Cardiac fibroblast (primary cell): ENCODE measurements at regions not wholly inside any gene's neighbourhood (a gene's known extent, or its start where the extent isn't known, plus 50 kb on each side); places are given as distances from the start of the nearest gene placed in this dataset.

Experiments
- DNase-seq, 2 donors: peaks; one replicate each; pipeline versions ENCODE4 v3.0.0 to v3.0.0-alpha.2; 2010; ENCODE audit warnings: low read depth in 2 of 2
- H3K4me3 ChIP-seq, 2 donors: replicated peaks in 1 of 2; 1 replicate in 1 of 2; 2 replicates in 1 of 2; pipeline ENCODE4 v1.5.1; 2011; ENCODE audit warnings: low read depth in 2 of 2, low read length in 2 of 2, mild to moderate bottlenecking in 2 of 2, moderate library complexity in 1 of 2
- CTCF ChIP-seq: IDR thresholded peaks from one replicate; pipeline ENCODE4 v1.5.1; 2011; ENCODE audit warnings: low read depth, mild to moderate bottlenecking, low read length, inconsistent platforms

GRCh38 chr4:114368751-114369150 is 229.9 kb upstream of the UGT8 start:
- DNase-seq, result peak; percentile 3 to 12
- no peak overlapping the region for H3K4me3 ChIP-seq
- no peak for TF ChIP-seq CTCF

DNA sequence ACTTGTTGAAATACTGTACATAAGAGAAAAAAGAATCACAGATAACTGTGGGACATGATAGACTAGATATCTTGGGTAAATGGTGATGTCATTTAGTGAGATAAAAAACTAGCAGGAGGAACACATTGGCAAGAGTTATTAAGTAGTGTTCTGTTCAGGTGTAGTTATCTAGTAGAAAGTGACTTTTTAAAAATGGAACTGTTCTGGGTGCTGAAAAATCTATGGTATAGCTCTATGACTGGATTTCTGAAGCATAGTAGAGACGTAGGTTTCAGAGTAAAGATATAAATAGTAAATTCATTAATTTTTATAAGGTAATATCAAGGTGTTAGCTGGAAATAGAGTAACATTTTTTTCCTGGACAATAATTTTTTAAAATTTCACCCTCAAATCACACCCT is 225.1 kb upstream of the UGT8 start:
- no peak for DNase-seq
- no peak for TF ChIP-seq CTCF
- no peak overlapping the region for H3K4me3 ChIP-seq

DNA sequence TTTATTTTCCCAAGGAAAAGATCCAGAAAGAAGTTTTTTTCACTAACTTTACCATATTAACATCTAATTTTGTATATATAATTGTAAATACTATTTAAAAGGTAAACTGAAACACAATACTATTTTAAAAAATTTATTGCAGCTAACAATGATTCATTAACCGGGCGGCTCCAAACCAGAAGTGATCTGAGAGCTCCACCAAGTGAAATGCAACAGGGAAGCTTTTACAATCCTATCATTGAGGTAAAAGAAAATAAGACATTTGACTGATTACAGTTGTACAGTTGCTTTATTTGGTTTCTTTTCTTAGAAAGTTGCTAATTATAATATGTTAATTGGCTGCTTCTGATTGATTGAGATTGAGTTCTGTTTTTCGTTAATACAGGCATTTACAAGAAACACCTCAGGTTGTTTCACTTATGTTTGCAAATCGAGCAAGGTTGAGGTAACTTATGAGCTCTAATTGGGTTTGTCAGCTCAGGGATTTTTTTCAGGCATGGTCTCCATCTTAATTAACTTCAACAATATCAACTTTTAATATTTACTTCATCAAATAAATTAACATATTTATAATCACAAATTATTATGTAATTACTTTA is 220.2 kb upstream of the UGT8 start:
- H3K4me3 ChIP-seq, result no peak overlapping the region
- peak; percentile 66 to 75 for DNase-seq
- TF ChIP-seq CTCF, result peak; percentile 49

DNA sequence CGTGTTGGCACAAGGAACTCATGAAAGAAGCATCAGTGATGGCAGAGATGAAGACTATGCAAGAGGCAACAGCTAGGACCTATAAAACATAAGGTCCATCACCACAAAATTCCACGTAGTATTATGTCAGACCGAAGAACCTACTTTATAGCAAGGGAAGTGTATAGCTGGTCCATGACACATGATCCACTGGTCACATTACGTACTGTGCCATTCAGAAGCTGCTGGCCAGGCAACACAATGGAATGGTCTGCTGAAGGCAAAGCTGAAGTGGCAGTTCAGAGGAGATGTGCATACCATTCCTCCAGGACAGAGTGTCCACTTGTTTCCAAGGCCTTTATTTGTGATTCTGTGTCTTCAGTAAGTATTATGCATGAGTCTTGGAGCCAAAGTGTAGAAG is 215.5 kb upstream of the UGT8 start:
- no peak overlapping the region for H3K4me3 ChIP-seq
- no peak for TF ChIP-seq CTCF
- DNase-seq, result peak in 1 of 2 donors; percentile 12

DNA sequence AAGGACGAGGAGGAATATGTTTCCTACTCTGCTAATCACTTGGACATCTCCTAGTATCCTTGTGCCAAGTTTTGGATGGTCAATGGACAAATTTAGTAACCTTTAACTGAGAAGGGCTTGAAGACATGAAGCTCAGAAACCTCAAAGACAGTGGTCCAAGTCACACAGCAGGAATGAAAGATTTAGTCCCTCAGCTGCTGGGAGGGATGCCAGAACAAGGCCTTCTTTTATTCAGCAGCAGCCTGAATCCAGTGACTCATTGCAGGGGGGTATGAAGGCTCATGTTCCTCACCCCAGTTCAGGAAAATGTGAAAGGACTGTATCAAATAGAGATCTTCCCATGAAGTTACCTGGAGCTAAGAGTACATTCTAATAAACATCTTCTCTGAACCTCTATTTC is 214.9 kb upstream of the UGT8 start:
- DNase-seq, result peak; percentile 70 to 88

DNA sequence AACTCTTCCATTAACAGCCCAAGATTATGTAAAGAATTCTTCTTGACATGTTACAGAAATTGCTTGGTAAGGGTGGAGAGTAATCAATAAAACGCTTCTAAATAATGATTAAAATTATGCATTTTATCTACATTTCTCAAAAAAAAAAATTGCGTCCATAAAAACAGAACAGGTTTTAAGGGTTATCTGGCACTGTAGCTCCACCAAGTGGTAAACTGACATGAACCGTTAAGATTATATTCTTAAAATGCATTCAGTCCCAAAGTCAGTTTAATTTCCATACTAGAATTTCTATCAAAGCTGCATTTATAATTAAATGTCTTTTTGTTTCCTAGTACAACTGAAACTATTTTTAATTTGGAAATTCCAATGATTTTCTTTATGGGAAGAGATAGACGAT is 214.0 kb upstream of the UGT8 start:
- H3K4me3 ChIP-seq, result no peak overlapping the region
- peak; percentile 51 for TF ChIP-seq CTCF
- peak; percentile 69 to 77 for DNase-seq

More for the DNA sequence above, 214.9 kb upstream of the UGT8 start:
- no peak for TF ChIP-seq CTCF
- no peak overlapping the region for H3K4me3 ChIP-seq
